Stimulated activated CD4-positive, alpha-beta T cell treated with anti-CD3 and anti-CD28 coated beads, Interleukin-1b, Interleukin-23, amount 100 ng/mL, for 1 hour (primary cell): ENCODE measurements at regions not wholly inside any gene's neighbourhood (a gene's known extent, or its start where the extent isn't known, plus 50 kb on each side); places are given as distances from the start of the nearest gene placed in this dataset.

Experiments used
- DNase-seq, 2 donors: peaks; one replicate each; pipeline ENCODE4 v3.0.0-alpha.2; 2020; ENCODE audit warnings: low read depth in 2 of 2

DNA sequence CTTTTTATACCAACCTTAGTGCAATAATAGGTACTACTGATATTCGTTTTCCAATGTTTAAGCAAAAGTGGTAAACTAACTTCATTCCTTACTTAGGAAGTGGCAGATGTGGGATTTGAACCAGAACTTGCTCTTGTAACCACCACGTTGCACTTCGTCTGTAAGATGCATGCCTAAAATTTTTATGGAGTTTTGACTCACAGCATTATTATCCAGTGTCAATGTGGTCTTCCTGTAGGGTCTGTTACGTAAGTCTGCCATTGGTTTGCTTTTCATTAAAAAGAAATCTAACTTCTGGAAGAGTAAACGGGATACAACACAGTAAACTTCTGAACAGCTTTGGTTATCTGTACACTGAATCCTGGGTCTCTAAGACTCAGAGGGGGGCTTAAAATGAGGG, 521.0 kb upstream of the WWC1 start:
- no peak for DNase-seq

- no peak for DNase-seq
Measured at GRCh38 chr5:167771571-167771970, 519.9 kb upstream of the WWC1 start.

GRCh38 chr5:167773668-167774301, 517.7 kb upstream of the WWC1 start:
- no peak for DNase-seq

- no peak for DNase-seq
Measured at GRCh38 chr5:167777746-167778145, 513.7 kb upstream of the WWC1 start.

GRCh38 chr5:167778228-167778627, 513.2 kb upstream of the WWC1 start:
- DNase-seq: no peak

- DNase-seq: no peak
Measured at GRCh38 chr5:167779644-167780043, 511.8 kb upstream of the WWC1 start.

DNA sequence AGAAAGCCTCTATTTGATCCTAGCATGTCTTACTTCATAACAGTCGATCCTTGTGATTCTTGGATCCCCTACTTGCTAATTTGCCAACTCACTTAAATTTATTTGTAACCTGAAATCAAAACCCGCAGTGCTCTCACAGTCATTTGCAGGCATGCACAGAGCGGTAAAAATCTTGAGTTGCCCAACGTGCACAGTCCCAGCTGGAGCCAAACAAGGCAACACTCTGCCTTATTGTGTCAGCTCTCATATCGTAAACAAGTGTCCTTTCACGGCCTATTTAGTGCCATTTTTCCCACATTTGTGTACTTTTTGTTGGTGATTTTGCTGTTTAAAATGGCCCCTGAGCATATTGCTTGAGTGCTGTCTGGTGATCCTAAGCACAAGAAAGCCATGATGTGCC, 511.3 kb upstream of the WWC1 start:
- DNase-seq: no peak

DNA sequence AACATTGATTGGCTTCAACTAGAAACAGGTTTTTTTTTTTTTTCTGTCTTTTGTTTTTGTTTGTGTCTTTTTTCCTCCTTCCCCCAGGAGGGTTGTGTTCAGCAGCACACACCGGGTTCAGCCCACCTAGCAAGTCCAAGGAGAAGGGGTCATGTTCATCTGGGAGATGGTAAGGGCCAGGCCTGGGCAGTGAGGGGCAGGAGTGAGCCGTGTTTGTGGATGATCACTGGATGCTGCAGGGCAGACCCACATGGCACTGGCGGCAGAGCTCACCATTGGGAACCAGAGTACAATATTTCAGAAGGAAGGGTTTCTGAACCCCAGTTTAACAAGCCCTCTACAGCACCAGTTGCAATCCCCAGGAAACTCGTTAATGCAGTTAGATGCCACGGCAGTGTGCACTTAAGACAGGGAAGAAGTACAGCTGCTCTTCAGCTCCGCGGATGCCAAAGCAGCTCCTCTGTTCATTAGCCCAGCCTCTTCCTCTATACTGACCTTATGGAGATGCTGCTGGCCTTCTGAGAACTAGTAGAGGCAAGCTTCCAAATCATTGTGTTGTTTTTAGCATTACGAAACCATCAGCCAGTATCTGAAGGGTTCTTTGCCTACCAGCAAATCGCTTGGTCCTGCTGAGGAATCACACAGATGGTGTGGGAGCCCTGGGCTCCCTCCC, 508.2 kb upstream of the WWC1 start:
- no peak for DNase-seq

GRCh38 chr5:167785106-167785505, 506.3 kb upstream of the WWC1 start:
- DNase-seq: no peak

GRCh38 chr5:167785901-167786300, 505.5 kb upstream of the WWC1 start:
- no peak for DNase-seq

GRCh38 chr5:167786871-167787578, 504.4 kb upstream of the WWC1 start:
- DNase-seq: no peak

DNA sequence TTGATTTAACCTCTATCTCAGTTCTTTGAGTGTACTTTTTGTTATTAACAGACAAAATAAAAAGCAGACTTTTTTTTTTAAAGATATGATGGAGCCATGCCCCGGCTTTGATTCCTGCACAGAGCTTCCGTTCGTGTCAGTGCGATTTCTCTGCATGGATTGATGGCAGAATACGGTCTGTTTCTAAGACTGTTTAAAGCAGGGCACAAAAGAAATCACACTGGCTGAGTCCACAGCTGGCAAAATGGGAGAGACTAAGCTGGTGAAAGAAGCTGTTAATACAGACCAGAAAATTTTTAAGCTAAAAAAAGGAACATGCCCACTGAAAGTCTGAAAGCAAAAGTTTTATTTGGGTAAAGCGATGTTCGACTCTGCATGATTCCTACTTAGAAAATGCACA, 501.4 kb upstream of the WWC1 start:
- DNase-seq: no peak

DNA sequence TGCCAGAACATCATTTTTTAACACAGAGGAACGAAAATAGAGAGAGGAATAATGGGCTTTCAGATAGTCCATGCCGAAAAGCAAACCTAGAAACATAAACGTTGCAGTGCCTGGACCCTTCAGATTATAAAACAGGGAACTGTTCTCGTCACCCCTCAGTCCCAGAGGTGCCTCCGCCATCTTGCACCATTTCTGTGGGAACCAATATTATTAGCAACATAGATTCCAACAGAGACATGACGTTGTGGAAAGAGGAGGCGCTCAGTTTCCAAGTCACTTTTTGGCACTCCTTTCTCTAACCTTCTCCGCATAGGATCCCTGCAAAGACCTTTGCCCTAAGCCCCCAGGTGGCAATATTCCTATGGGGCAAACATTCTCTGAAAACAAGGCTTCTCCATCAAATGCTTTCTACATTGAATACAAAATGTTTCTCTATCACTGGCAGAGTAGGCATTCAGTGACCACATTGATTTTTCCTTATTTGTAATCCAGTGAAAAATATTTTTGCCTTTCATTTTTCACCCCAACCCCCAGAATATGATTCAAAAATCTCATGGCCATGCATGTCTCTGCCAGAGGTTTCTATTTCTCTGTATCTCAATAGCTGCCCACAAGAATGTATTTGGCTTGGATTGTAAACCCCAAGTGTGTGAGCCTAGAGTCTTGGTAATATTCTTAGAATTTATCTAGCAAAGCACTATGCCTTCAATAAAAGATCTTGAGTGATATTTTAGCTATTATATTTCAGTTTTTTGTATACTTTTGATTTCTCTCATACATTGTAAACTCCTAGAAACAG, 500.8 kb upstream of the WWC1 start:
- DNase-seq: no peak

DNA sequence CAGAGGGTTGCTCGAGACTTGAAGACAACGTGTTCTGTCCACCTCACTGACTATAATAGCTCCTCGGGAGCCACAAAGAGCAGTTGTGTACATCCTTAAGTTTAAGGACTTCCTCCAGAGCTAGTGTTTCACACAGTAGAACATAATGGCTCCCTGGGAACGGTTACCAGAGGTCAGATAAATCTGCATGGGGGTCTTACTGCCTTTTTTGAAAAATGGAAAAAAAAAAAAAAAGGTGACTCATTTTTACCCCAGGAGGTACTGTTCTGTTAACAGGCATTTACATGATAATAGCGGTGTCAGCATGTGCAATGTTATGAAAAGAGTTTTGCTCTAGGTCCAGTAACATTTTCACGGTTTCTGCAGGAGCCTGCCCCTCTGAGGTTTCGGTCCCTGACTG, 498.9 kb upstream of the WWC1 start:
- DNase-seq: no peak

- DNase-seq: no peak
Measured at GRCh38 chr5:167793700-167794099, 497.7 kb upstream of the WWC1 start.

- DNase-seq: no peak
Measured at GRCh38 chr5:167794121-167794520, 497.3 kb upstream of the WWC1 start.

- no peak for DNase-seq
Measured at GRCh38 chr5:167796672-167797071, 494.8 kb upstream of the WWC1 start.

GRCh38 chr5:167797933-167798332, 493.5 kb upstream of the WWC1 start:
- DNase-seq: no peak

DNA sequence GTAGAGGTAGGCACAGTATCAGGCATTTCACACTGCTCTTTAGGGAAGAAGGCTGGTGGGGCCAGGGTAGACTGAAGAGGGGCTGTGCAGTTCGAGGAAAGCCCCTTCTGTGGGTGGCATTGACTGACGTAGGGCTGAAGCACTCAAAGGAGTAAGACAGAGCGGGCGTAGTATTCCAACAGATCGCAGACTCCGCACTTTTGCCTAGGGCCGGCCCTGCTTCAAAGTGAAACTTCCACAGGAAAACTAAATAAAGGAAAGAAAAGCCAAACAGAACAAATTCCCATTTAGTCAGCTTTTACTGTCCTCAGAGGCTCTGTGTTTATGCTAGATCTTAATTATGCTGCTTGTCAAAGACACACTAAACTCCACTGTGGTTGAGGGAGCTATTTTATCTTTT, 493.0 kb upstream of the WWC1 start:
- no peak for DNase-seq

DNA sequence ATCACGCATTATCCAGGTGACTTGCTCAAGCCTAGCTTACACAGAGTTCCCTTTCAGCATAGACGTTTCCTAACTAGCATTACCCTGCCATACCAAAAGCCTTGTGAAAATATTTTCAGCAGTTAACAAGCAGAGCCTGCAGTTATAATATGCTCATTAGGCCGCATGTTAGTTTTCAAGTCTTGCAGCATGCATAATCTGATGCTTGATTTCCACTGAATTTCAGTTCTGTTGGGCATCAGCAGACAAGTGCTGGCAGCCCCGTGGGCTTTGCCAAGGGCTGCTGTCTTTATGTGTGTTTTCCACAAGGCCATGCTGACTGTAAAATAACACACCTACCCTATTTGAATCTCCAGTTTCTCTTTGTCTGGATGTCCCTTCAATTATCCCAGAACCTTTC, 491.0 kb upstream of the WWC1 start:
- DNase-seq: no peak

- no peak for DNase-seq
Measured at GRCh38 chr5:167801999-167802398, 489.4 kb upstream of the WWC1 start.

DNA sequence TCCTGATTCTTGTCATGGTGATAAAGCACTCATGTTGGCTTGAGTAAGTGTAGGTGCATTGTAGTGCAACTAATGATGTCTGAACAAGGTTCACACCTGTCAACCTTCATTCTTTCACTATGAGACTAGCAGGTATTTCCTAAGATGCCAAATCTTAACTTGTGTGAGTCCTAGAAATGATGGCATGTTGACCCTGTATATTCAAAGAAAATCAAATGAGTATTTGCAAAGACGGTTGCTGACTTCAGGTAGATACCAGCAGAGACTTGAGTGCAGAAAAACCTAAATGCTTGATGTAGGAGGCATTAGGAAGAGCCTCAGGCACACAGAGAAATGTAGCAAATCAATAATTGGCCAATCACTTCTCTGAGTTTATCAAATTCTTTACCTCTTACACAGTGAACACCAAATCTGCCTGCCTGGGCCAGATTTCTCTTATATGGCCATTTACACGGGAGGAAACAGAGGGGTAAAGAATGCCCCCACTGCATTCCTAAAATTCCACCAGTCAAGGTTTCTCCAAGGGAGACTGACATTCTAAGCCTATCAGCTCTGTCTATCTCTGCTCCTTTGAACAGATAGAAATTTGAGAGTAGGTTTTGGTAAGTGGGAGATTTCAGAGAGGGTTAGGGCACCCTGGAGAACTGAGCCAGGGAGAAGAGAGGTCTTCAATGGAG, 488.6 kb upstream of the WWC1 start:
- no peak for DNase-seq
